GM23338 (cell line): ENCODE measurements at regions not wholly inside any gene's neighbourhood (a gene's known extent, or its start where the extent isn't known, plus 50 kb on each side); places are given as distances from the start of the nearest gene placed in this dataset.

Experiments
- ATAC-seq: fragments of 200-7000 bp; cut with Tn5 transposase; 3 replicates; pipeline ENCODE4 v1.9.1; 2020
- DNase-seq: peaks from one replicate; pipeline ENCODE4 v3.0.0-alpha.2; 2015; ENCODE audit warnings: low spot score
- H2AFZ ChIP-seq: fragments of 200-600 bp; sonication (generic); 2 replicates; pipeline ENCODE4 v1.8.0; 2016; ENCODE audit warnings: antibody characterized with exemption, mild to moderate bottlenecking, moderate library complexity
- H3F3A ChIP-seq: fragments of 200-600 bp; sonication (generic); replicated peaks from 2 replicates; pipeline ENCODE4 v1.8.0; 2017; ENCODE audit warnings: antibody characterized with exemption, mixed run types, low read depth
- H3K27ac ChIP-seq: fragments of 200-600 bp; sonication (generic); 2 replicates; pipeline ENCODE4 v1.6.1; 2016; ENCODE audit warnings: low read depth
- H3K27me3 ChIP-seq: fragments of 200-600 bp; sonication (generic); 2 replicates; pipeline ENCODE4 v1.8.0; 2016; ENCODE audit warnings: mild to moderate bottlenecking, mixed run types, moderate library complexity; ENCODE audit not compliant: insufficient read depth
- H3K36me3 ChIP-seq: fragments of 200-600 bp; sonication (generic); 2 replicates; pipeline ENCODE4 v1.8.0; 2016; ENCODE audit warnings: mild to moderate bottlenecking; ENCODE audit not compliant: insufficient read depth
- H3K4me1 ChIP-seq: fragments of 200-600 bp; sonication (generic); 2 replicates; pipeline ENCODE4 v1.8.0; 2016; ENCODE audit warnings: mild to moderate bottlenecking, moderate library complexity; ENCODE audit not compliant: insufficient read depth
- H3K4me2 ChIP-seq: fragments of 200-600 bp; sonication (generic); 2 replicates; pipeline ENCODE4 v1.7.1; 2017; ENCODE audit warnings: mixed run types
- H3K4me3 ChIP-seq: fragments of 200-600 bp; sonication (generic); 2 replicates; pipeline ENCODE4 v1.6.1; 2016; ENCODE audit warnings: mixed run types
- H3K79me2 ChIP-seq: fragments of 200-600 bp; sonication (generic); replicated peaks from 2 replicates; pipeline ENCODE4 v1.8.0; 2017; ENCODE audit warnings: mild to moderate bottlenecking; ENCODE audit not compliant: insufficient read depth
- H3K9me2 ChIP-seq: fragments of 200-600 bp; sonication (generic); 2 replicates; pipeline ENCODE4 v1.8.0; 2017; ENCODE audit not compliant: insufficient read depth
- H4K20me1 ChIP-seq: fragments of 200-600 bp; sonication (generic); replicated peaks from 2 replicates; pipeline ENCODE4 v1.8.0; 2017; ENCODE audit warnings: mild to moderate bottlenecking; ENCODE audit not compliant: insufficient read depth
- H3K27ac Mint-ChIP-seq: 2 replicates; pipeline ENCODE4 v1.8.0; 2020; ENCODE audit warnings: inconsistent platforms, mild to moderate bottlenecking, moderate library complexity, mixed read lengths
- H3K27me3 Mint-ChIP-seq: 3 replicates; pipeline ENCODE4 v1.8.0; 2022; ENCODE audit warnings: low read depth, mild to moderate bottlenecking, moderate library complexity, mixed read lengths, inconsistent platforms; ENCODE audit not compliant: insufficient read depth, poor library complexity
- H3K36me3 Mint-ChIP-seq: 3 replicates; pipeline ENCODE4 v1.8.0; 2021; ENCODE audit warnings: low read depth, mild to moderate bottlenecking, inconsistent platforms, moderate library complexity, mixed read lengths
- H3K4me1 Mint-ChIP-seq: 3 replicates; pipeline ENCODE4 v1.8.0; 2020; ENCODE audit warnings: mild to moderate bottlenecking, inconsistent platforms, mixed read lengths
- H3K4me3 Mint-ChIP-seq: 3 replicates; pipeline ENCODE4 v1.8.0; 2021; ENCODE audit warnings: moderate library complexity, mild to moderate bottlenecking, inconsistent platforms, mixed read lengths
- H3K9me3 Mint-ChIP-seq: 3 replicates; pipeline ENCODE4 v1.8.0; 2020; ENCODE audit warnings: moderate library complexity, mild to moderate bottlenecking, inconsistent platforms, mixed read lengths
- EZH2phosphoT487 ChIP-seq: fragments of 200-600 bp; sonication (generic); IDR thresholded peaks from one replicate; pipeline ENCODE4 v1.8.1; 2018; ENCODE audit warnings: antibody characterized with exemption; ENCODE audit not compliant: unreplicated experiment
- JUNB ChIP-seq: IDR thresholded peaks from one replicate; pipeline ENCODE4 v1.6.1; 2016; ENCODE audit warnings: antibody characterized with exemption; ENCODE audit not compliant: unreplicated experiment
- NANOG ChIP-seq: IDR thresholded peaks from 2 replicates; pipeline ENCODE4 v1.6.1; 2016; ENCODE audit warnings: antibody characterized with exemption, borderline replicate concordance
- REST ChIP-seq: IDR thresholded peaks from one replicate; pipeline ENCODE4 v1.6.1; 2018; ENCODE audit warnings: antibody characterized with exemption; ENCODE audit not compliant: unreplicated experiment
- STAT1 ChIP-seq: IDR thresholded peaks from one replicate; pipeline ENCODE4 v1.6.1; 2016; ENCODE audit warnings: antibody characterized with exemption; ENCODE audit not compliant: unreplicated experiment
- ZNF114 ChIP-seq: fragments of 250-450 bp; sonication (Bioruptor Pico); IDR thresholded peaks from 2 replicates; pipeline ENCODE4 v1.5.0; 2020; ENCODE audit warnings: mild to moderate bottlenecking, moderate library complexity
- TF ChIP-seq, protein P1 (sequence below): fragments of 250-450 bp; sonication (Bioruptor Pico); IDR thresholded peaks from 2 replicates; pipeline ENCODE4 v1.5.0; 2020; ENCODE audit warnings: mild to moderate bottlenecking, moderate library complexity
- TF ChIP-seq, protein P2 (sequence below): IDR thresholded peaks from 2 replicates; pipeline ENCODE4 v1.6.1; 2016; ENCODE audit warnings: antibody characterized with exemption

DNA sequence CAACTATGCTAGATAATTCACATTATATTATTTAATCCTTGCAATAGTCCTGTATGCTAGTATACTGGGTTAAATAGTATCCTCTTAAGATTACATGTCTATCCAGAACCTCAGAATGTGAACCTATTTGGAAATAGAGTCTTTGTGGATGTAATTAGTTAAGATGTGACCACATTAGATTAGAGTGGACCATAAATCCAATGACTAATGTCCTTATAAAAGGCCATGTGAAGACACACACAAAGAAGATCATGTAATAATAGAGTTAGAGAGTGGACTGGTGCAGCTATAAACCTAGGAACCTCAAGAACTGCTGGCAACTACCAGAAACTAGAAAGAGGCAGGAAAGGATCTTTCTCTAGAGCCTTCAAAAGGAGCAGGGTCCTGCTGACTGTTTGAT lies 263.6 kb upstream of the PTGER4 start (continued):
- TF ChIP-seq, protein P1, sequence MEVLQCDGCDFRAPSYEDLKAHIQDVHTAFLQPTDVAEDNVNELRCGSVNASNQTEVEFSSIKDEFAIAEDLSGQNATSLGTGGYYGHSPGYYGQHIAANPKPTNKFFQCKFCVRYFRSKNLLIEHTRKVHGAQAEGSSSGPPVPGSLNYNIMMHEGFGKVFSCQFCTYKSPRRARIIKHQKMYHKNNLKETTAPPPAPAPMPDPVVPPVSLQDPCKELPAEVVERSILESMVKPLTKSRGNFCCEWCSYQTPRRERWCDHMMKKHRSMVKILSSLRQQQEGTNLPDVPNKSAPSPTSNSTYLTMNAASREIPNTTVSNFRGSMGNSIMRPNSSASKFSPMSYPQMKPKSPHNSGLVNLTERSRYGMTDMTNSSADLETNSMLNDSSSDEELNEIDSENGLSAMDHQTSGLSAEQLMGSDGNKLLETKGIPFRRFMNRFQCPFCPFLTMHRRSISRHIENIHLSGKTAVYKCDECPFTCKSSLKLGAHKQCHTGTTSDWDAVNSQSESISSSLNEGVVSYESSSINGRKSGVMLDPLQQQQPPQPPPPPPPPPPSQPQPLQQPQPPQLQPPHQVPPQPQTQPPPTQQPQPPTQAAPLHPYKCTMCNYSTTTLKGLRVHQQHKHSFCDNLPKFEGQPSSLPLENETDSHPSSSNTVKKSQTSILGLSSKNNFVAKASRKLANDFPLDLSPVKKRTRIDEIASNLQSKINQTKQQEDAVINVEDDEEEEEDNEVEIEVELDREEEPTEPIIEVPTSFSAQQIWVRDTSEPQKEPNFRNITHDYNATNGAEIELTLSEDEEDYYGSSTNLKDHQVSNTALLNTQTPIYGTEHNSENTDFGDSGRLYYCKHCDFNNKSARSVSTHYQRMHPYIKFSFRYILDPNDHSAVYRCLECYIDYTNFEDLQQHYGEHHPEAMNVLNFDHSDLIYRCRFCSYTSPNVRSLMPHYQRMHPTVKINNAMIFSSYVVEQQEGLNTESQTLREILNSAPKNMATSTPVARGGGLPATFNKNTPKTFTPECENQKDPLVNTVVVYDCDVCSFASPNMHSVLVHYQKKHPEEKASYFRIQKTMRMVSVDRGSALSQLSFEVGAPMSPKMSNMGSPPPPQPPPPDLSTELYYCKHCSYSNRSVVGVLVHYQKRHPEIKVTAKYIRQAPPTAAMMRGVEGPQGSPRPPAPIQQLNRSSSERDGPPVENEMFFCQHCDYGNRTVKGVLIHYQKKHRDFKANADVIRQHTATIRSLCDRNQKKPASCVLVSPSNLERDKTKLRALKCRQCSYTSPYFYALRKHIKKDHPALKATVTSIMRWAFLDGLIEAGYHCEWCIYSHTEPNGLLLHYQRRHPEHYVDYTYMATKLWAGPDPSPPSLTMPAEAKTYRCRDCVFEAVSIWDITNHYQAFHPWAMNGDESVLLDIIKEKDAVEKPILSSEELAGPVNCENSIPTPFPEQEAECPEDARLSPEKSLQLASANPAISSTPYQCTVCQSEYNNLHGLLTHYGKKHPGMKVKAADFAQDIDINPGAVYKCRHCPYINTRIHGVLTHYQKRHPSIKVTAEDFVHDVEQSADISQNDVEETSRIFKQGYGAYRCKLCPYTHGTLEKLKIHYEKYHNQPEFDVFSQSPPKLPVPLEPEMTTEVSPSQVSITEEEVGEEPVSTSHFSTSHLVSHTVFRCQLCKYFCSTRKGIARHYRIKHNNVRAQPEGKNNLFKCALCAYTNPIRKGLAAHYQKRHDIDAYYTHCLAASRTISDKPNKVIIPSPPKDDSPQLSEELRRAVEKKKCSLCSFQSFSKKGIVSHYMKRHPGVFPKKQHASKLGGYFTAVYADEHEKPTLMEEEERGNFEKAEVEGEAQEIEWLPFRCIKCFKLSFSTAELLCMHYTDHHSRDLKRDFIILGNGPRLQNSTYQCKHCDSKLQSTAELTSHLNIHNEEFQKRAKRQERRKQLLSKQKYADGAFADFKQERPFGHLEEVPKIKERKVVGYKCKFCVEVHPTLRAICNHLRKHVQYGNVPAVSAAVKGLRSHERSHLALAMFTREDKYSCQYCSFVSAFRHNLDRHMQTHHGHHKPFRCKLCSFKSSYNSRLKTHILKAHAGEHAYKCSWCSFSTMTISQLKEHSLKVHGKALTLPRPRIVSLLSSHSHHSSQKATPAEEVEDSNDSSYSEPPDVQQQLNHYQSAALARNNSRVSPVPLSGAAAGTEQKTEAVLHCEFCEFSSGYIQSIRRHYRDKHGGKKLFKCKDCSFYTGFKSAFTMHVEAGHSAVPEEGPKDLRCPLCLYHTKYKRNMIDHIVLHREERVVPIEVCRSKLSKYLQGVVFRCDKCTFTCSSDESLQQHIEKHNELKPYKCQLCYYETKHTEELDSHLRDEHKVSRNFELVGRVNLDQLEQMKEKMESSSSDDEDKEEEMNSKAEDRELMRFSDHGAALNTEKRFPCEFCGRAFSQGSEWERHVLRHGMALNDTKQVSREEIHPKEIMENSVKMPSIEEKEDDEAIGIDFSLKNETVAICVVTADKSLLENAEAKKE (CRISPR knock-in tag), result no peak
- TF ChIP-seq ZNF114 (no peak), NANOG (no peak)

GRCh38 chr5:40414922-40415321 lies 264.8 kb upstream of the PTGER4 start:
- H3K9me2 ChIP-seq, result peaks cover 7% of the 10 kb centered on the region
- no peaks in the 10 kb centered on the region for H4K20me1 ChIP-seq
- ATAC-seq (no peak), DNase-seq (no peak)
- H3K4me1 ChIP-seq, result no peaks in the 10 kb centered on the region
- H3K4me3 ChIP-seq, result no peak overlapping the region
- H3K9me3 Mint-ChIP-seq, result peaks cover 8% of the 10 kb centered on the region; the same call in 2 of the 3 replicates
- H3K27ac Mint-ChIP-seq, result no peak overlapping the region
- H3F3A ChIP-seq, result no peaks in the 10 kb centered on the region
- no peaks in the 10 kb centered on the region for H3K4me1 Mint-ChIP-seq
- no peak for TF ChIP-seq STAT1
- TF ChIP-seq, protein P2, sequence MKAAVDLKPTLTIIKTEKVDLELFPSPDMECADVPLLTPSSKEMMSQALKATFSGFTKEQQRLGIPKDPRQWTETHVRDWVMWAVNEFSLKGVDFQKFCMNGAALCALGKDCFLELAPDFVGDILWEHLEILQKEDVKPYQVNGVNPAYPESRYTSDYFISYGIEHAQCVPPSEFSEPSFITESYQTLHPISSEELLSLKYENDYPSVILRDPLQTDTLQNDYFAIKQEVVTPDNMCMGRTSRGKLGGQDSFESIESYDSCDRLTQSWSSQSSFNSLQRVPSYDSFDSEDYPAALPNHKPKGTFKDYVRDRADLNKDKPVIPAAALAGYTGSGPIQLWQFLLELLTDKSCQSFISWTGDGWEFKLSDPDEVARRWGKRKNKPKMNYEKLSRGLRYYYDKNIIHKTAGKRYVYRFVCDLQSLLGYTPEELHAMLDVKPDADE, result no peak
- no peak for TF ChIP-seq REST
- no peak for TF ChIP-seq EZH2phosphoT487
- TF ChIP-seq JUNB, result no peak
- H3K36me3 ChIP-seq, result no peaks in the 10 kb centered on the region; the same call in 1 of the 2 replicates
- no peak overlapping the region for H2AFZ ChIP-seq
- H3K27ac ChIP-seq, result no peak overlapping the region
- no peak overlapping the region for H3K4me3 Mint-ChIP-seq
- H3K27me3 ChIP-seq, result no peaks in the 10 kb centered on the region
- no peaks in the 10 kb centered on the region for H3K27me3 Mint-ChIP-seq
- no peaks in the 10 kb centered on the region for H3K36me3 Mint-ChIP-seq
- H3K79me2 ChIP-seq, result no peaks in the 10 kb centered on the region
- no peak overlapping the region for H3K4me2 ChIP-seq
